ENCODE measurements at regions not wholly inside any gene's neighbourhood (a gene's known extent, or its start where the extent isn't known, plus 50 kb on each side); places are given as distances from the start of the nearest gene placed in this dataset.

DNA sequence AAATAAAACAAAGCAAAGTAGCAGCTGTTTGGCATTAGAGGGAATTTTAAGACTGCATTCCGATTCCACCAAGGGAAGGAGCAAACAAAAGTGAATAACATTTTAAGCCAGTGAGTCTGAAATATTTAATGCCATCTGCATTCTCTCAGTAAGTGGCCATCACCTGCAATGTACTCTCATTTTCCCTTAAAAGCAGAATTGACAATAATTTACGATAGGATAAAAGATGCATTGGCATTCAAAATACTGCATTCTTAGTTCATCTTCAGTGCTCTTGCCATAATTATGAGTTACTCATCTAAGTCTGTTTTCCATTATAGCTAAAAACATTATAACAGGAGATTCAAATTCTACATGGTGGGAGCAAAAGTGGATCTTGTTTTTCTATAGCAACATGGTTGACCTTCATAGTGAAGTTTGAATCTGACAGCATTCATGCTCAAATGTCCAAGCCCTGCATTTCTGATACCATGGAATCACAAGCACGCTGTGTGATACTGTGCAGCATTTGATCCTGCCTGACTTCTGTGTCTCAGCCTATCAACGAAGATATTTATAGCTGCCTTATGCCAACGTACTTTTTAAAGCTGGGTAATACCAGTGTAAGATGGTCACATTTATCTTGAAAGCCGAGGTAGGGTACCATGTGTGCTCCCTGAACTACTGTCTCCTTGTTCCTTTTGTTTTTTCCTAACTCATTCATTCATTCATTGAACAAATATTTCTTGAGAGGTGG lies 355.3 kb upstream of the IGFBP7 start:
- no peak for FAIRE-seq
- DNase-seq (ENCODE audit: extremely low spot score, insufficient read length, low read depth): no peak

DNA sequence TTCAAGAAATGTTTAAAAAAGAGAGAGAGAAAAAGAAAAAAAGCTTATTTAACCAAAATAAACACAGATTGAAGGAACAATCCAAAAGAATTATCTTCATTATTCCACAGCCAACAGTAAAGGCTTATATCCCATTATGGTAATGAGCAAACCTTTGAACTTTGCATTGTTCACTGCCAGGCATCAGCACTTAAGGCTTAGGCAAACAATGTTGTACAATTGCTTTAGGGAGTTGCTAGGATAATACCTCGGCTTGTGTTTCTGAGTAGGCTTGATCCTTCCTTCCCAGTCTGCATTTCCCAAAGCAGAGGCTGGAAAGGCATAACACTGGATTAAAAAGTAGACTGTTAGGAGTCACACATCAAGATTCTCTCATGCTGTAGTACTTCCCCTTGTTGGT lies 352.7 kb upstream of the IGFBP7 start:
- no peak for FAIRE-seq
- no peak for DNase-seq (ENCODE audit: extremely low spot score, insufficient read length, low read depth)

- DNase-seq (ENCODE audit: extremely low spot score, insufficient read length, low read depth): no peak
- no peak for FAIRE-seq
These were observed 350.8 kb upstream of the IGFBP7 start for GRCh38 chr4:57460967-57461366.

DNA sequence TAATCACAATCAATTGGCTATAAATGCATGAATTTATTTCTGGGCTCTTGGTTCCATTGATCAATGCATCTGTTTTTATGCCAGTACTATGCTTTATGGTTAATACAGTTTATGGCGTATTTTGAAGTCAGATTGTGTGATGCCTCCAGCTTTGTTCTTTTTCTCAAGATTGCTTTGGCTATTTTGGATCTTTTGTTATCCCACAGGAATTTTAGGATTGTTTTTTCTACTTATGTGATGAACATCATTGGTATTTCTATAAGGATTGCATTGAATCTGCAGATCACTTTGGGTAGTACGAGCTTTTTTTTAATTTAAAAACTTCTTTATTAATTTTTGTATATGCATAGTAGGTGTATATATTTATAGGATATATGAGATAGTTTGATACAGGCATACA lies 338.7 kb upstream of the IGFBP7 start:
- no peak for FAIRE-seq

GRCh38 chr4:57448452-57448851 lies 338.3 kb upstream of the IGFBP7 start:
- no peak for FAIRE-seq
- no peak for DNase-seq (ENCODE audit: extremely low spot score, insufficient read length, low read depth)

More for the DNA sequence above, 338.7 kb upstream of the IGFBP7 start:
- no peak for DNase-seq (ENCODE audit: extremely low spot score, insufficient read length, low read depth)

DNA sequence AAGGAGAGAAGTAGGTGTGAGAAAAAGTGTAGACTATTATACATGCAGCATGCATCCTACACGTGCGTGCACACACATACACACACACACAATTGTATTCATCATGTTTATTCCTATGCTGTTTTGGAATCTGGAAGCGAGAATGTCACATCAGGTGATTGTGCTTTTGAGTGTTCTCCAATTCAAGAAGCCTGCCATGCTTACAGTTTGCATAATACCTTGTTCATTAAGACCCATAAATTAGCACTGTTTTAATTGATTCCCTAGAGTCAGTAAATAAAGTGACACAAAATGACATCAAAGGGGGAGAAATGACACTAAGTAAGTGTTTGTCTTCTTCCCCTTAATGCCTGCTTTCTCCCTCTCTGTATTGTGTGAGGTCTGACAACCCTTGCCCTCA lies 336.1 kb upstream of the IGFBP7 start:
- DNase-seq (ENCODE audit: extremely low spot score, insufficient read length, low read depth) (no peak), FAIRE-seq (no peak)

DNA sequence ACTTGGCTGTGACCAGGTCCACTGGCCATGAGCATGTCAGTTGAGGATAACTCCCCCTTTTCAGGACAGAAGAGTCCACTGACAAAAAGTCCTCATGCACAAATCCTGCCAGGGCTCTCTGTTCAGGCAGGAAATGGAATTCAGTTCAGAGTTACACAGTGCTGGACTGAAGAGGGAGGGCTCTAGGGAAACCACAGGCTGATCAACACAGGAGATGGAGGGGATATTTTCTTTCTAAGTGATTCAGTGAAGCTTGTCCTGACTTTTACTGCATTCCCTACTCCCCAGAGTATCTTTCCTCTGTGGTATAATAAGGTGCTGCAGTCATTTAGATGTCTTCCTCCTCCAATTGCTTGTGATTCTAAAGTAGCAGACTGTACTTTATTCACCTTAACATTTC lies 335.5 kb upstream of the IGFBP7 start:
- DNase-seq (ENCODE audit: extremely low spot score, insufficient read length, low read depth): no peak
- no peak for FAIRE-seq

GRCh38 chr4:57444671-57445070 lies 334.5 kb upstream of the IGFBP7 start:
- FAIRE-seq: no peak
- DNase-seq (ENCODE audit: extremely low spot score, insufficient read length, low read depth): no peak

GRCh38 chr4:57443787-57444186 lies 333.6 kb upstream of the IGFBP7 start:
- DNase-seq (ENCODE audit: extremely low spot score, insufficient read length, low read depth): no peak
- FAIRE-seq: no peak

DNA sequence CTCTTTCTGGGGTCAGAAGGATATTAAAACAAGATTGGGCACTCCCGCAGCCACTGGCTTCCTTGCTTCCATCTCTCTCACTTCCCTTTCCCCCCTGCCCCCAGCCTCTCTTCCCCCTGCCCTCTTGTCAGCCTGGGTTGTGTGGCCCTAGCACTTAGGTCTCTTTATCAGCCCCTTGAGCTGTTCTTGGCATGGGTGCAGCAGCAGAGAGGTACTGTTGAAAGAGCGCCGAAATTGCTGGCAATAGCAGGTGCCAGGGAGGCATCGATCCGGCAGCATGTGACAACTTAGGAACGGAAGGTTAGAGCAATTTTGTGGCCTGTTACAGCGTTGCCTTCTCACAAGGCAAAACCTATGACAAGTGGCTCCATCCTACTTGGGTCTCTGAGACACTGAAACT lies 333.1 kb upstream of the IGFBP7 start:
- FAIRE-seq: no peak
- no peak for DNase-seq (ENCODE audit: extremely low spot score, insufficient read length, low read depth)

DNA sequence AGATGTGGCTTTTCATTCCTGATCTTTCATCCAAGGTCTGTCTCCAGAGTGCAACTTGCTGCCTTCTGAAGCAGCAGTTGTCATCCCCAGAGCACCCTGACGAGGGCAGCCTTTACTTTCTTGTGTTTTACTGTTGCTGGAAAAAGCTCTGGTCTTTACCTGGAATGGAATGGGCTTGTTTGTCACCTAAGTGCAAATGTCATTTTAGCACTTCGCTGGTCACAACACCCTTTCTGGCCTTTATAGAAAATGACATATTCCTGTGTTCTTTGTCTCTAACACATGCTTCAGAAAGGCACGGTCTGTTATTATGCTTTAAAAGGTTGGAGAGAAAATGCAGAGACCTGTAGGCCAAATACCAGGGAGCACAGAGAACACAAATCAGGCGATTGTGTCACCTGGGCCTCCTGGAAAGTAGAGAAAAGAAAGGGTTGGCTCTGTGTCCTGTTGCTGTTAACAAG lies 332.7 kb upstream of the IGFBP7 start:
- FAIRE-seq: no peak
- DNase-seq (ENCODE audit: extremely low spot score, insufficient read length, low read depth): no peak

GRCh38 chr4:57442241-57442640 lies 332.1 kb upstream of the IGFBP7 start:
- DNase-seq (ENCODE audit: extremely low spot score, insufficient read length, low read depth): no peak
- no peak for FAIRE-seq

- DNase-seq (ENCODE audit: extremely low spot score, insufficient read length, low read depth): no peak
These were observed 327.5 kb upstream of the IGFBP7 start for GRCh38 chr4:57437649-57438048.

DNA sequence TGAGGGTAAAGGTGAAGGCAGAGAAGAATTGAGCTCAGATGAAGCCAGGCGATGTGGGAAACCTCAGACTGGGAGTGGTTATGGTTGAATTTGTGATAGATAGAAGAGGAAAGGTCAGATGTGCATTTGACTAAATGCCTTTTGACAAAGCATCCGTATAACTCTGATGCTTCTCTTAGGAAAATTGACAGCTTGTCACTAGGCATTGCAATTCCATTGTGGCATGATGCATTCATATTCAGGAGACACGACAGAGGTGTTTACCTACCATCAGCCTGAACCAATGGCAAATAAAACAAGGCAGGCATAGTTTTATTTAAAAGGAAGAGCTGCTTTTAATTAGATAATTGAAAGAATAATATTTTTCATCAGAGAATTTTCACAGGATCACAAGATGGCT lies 325.1 kb upstream of the IGFBP7 start:
- no peak for DNase-seq (ENCODE audit: extremely low spot score, insufficient read length, low read depth)
- no peak for FAIRE-seq

More at GRCh38 chr4:57437649-57438048, 327.5 kb upstream of the IGFBP7 start:
- no peak for FAIRE-seq

DNA sequence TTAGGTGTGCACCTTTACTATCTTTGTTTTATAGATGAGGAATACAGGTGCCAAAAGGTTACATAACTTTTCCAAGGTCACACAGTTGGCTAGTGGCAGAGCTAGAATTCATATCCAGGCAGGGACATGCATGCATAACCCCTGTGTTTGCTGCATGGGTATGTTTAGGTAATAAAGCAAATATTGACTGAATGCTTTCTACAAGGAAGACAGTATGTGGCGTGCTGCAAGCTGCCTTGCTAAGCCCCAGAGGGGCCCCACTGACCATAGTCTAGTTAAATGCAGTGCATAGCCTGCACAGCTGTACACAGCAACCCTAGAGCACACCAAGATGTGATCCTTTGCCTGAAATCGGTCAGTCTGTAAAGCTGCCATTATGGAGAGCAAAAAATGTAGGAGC lies 320.5 kb upstream of the IGFBP7 start:
- DNase-seq (ENCODE audit: extremely low spot score, insufficient read length, low read depth): no peak
- FAIRE-seq: no peak

DNA sequence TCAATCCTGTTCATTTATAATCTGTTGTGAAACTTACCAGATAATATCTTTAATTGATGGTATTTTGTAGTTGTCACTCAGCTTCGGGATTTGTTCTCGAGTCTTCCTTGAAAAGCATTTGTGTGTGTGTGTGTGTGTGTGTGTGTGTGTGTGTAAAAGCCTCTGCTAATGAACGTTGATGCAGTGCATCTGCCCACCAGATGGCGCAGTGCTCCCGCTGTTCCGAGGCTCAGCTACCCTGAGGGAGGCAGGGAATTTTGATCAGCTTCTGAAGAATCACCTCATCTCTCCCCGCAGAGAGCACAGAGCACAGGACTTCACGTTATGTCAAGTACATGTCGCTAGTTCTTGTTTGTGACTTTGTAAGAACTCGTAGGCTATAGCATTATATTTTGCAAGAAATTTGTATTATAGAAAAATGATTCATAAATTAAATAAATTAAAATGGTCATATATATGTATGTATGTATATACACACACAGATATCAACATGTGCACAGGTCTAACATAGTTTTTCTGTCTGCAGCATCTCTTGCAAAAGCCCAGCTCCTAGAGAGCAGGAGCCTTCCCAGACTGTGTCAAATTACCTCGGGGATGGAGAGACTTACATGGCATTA lies 316.7 kb upstream of the IGFBP7 start:
- peak; percentile 4 for DNase-seq (ENCODE audit: extremely low spot score, insufficient read length, low read depth)
- no peak for FAIRE-seq

GRCh38 chr4:57425610-57426009 lies 315.4 kb upstream of the IGFBP7 start:
- no peak for FAIRE-seq
- DNase-seq (ENCODE audit: extremely low spot score, insufficient read length, low read depth): no peak

- FAIRE-seq: no peak
- DNase-seq (ENCODE audit: extremely low spot score, insufficient read length, low read depth): no peak
These were observed 314.2 kb upstream of the IGFBP7 start for GRCh38 chr4:57424232-57424897.

DNA sequence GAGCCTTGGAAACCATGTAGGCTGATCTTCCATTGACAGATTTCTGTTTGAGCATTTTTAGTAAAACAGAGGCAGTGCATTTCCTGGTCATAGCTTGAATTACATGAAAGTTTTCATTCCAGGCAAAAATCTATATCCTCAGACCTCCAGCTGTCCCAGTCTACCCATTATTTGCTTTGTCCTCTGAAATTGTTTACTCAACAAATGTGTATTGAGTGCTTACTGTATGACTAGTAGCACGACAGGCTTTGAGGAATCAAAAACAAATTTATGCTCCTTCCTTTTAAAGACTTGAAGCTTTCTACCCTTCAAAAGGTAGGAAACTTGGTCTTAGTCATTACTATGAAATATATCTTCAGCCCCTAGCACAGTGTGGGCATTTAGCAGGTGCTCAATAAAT lies 307.9 kb upstream of the IGFBP7 start:
- no peak for DNase-seq (ENCODE audit: extremely low spot score, insufficient read length, low read depth)
- FAIRE-seq: no peak

DNA sequence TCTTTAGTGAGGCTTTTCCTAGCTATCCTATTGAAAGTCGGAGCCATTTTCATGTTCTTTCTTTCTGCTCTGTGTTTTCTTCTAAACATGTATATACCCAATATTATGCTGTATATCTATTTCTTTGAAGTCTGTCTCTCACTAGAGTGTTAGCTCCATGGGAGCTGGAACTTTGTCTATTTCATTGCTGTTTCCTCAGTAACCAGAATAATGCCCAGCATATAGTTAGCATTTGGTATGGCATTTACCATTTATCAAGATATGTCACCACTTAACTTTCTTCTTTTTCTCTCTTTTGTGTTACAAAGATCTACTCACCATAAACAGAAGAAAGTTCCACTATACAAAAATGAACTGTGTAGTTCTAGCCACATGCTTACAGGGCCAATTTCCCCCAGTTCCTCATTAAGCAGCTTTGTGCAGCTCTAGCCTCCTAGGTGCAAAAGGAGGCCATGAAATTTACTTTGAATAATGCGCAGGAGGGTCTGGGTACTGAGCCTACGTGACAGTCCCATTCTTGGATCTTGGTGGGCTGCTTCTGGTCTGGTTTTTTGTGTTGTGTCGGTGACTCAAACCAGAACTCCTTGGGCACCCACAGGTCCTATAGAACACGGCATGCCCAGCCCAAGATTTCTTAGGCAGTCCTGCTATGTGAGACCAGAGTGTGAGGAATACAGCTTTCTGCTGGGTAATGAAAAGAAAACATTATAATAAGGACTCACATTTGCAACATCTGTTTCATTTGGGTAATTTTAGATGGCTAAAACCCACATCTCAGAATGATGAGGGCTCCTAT lies 302.3 kb upstream of the IGFBP7 start:
- no peak for FAIRE-seq
- DNase-seq (ENCODE audit: extremely low spot score, insufficient read length, low read depth): no peak

Data from GM18507 (cell line).